Thymus (tissue), 11 donors: ENCODE measurements at regions not wholly inside any gene's neighbourhood (a gene's known extent, or its start where the extent isn't known, plus 50 kb on each side); places are given as distances from the start of the nearest gene placed in this dataset.
"Not testable (repeated sequence)": the region's sequence is repeated elsewhere in the genome, so short reads cannot be mapped to it uniquely, and the experiment has no call there.

ENCODE experiments used
- DNase-seq, 9 donors: peaks; one replicate each; pipeline ENCODE4 v3.0.0-alpha.2; 2013; ENCODE audit warnings: low spot score in 9 of 9, low read depth in 6 of 9, missing footprints in 1 of 9
- H3K27ac ChIP-seq, 2 donors: one replicate each; pipeline ENCODE4 v1.5.1; 2013; ENCODE audit warnings: control low read depth in 1 of 2, low read depth in 1 of 2, low read length in 1 of 2, mild to moderate bottlenecking in 1 of 2, moderate library complexity in 1 of 2
- H3K27me3 ChIP-seq, 2 donors: one replicate each; pipeline ENCODE4 v1.5.1; 2013; ENCODE audit warnings: low read length in 1 of 2; ENCODE audit not compliant: control insufficient read depth in 2 of 2, insufficient read depth in 1 of 2
- H3K36me3 ChIP-seq, 2 donors: one replicate each; pipeline ENCODE4 v1.5.1; 2013; ENCODE audit warnings: low read length in 1 of 2, mild to moderate bottlenecking in 1 of 2, moderate library complexity in 1 of 2; ENCODE audit not compliant: control insufficient read depth in 2 of 2, insufficient read depth in 2 of 2
- H3K4me1 ChIP-seq, 2 donors: one replicate each; pipeline ENCODE4 v1.5.1; 2013; ENCODE audit warnings: low read length in 2 of 2; ENCODE audit not compliant: control insufficient read depth in 2 of 2, insufficient read depth in 2 of 2
- H3K4me3 ChIP-seq, 2 donors: one replicate each; pipeline ENCODE4 v1.5.1; 2013; ENCODE audit warnings: low read length in 2 of 2, control low read depth in 1 of 2, mild to moderate bottlenecking in 1 of 2
- H3K9me3 ChIP-seq, 2 donors: one replicate each; pipeline ENCODE4 v1.5.1; 2013; ENCODE audit warnings: low read length in 1 of 2, mild to moderate bottlenecking in 1 of 2; ENCODE audit not compliant: control insufficient read depth in 2 of 2, insufficient read depth in 1 of 2
- WGBS: extraction: QIAGEN DNeasy Blood & Tissue Kit; methylation state at CpG from one replicate; pipeline ENCODE4 v1.1.7; 2013; 5-methylcytosine and 5-hydroxymethylcytosine counted together
- donor health status: healthy.

GRCh38 chr2:38243186-38243880 is 133.7 kb downstream of the ATL2 start:
- Histone ChIP-seq H3K27me3 (no peaks in the 10 kb centered on the region), H3K4me1 (no peaks in the 10 kb centered on the region), H3K27ac (no peak overlapping the region), H3K9me3 (no peaks in the 10 kb centered on the region), H3K4me3 (no peak overlapping the region), H3K36me3 (no peaks in the 10 kb centered on the region)
- WGBS, result 92% methylated on average over 3 of the region's 3 CpGs
- no peak for DNase-seq

GRCh38 chr2:38239452-38239851 is 137.6 kb downstream of the ATL2 start:
- H3K36me3 ChIP-seq, result no peaks in the 10 kb centered on the region
- 93% methylated on average over 10 of the region's 10 CpGs for WGBS
- H3K4me1 ChIP-seq, result no peaks in the 10 kb centered on the region
- no peaks in the 10 kb centered on the region for H3K9me3 ChIP-seq
- H3K4me3 ChIP-seq, result no peak overlapping the region
- no peak overlapping the region for H3K27ac ChIP-seq
- no peaks in the 10 kb centered on the region for H3K27me3 ChIP-seq
- no peak for DNase-seq

GRCh38 chr2:38238705-38239104 is 138.4 kb downstream of the ATL2 start:
- H3K9me3 ChIP-seq, DNase-seq, H3K4me3 ChIP-seq, H3K27me3 ChIP-seq, H3K27ac ChIP-seq, H3K36me3 ChIP-seq, H3K4me1 ChIP-seq: not testable (repeated sequence)
- 96% methylated on average over 5 of the region's 5 CpGs for WGBS

- Histone ChIP-seq H3K27ac (no peak overlapping the region), H3K4me3 (no peak overlapping the region), H3K4me1 (no peaks in the 10 kb centered on the region), H3K36me3 (no peaks in the 10 kb centered on the region), H3K9me3 (no peaks in the 10 kb centered on the region), H3K27me3 (peaks cover 0 to 2% of the 10 kb centered on the region in 2 donors)
- DNase-seq, result no peak
- WGBS, result 96% methylated on average over 2 of the region's 2 CpGs
Observed at GRCh38 chr2:38237311-38237710, 139.8 kb downstream of the ATL2 start.

GRCh38 chr2:38233231-38233983 is 143.7 kb downstream of the ATL2 start:
- H3K36me3 ChIP-seq, result no peaks in the 10 kb centered on the region
- peaks cover 0 to 4% of the 10 kb centered on the region in 2 donors for H3K27me3 ChIP-seq
- DNase-seq, result no peak
- no peak overlapping the region for H3K4me3 ChIP-seq
- no peak overlapping the region for H3K27ac ChIP-seq
- 95% methylated on average over 9 of the region's 9 CpGs for WGBS
- no peaks in the 10 kb centered on the region for H3K4me1 ChIP-seq
- H3K9me3 ChIP-seq, result no peaks in the 10 kb centered on the region

GRCh38 chr2:38232454-38232853 is 144.6 kb downstream of the ATL2 start:
- H3K27ac ChIP-seq, result no peak overlapping the region
- H3K36me3 ChIP-seq, result no peaks in the 10 kb centered on the region
- H3K9me3 ChIP-seq, result no peaks in the 10 kb centered on the region
- no peak for DNase-seq
- no peak overlapping the region for H3K4me3 ChIP-seq
- WGBS, result 97% methylated on average over 1 of the region's 1 CpG
- H3K27me3 ChIP-seq, result peaks cover 0 to 4% of the 10 kb centered on the region in 2 donors
- no peaks in the 10 kb centered on the region for H3K4me1 ChIP-seq

- peaks cover 0 to 4% of the 10 kb centered on the region in 2 donors for H3K27me3 ChIP-seq
- H3K4me1 ChIP-seq, result no peaks in the 10 kb centered on the region
- no peaks in the 10 kb centered on the region for H3K36me3 ChIP-seq
- no peak overlapping the region for H3K4me3 ChIP-seq
- no peak overlapping the region for H3K27ac ChIP-seq
- no peak for DNase-seq
- no peaks in the 10 kb centered on the region for H3K9me3 ChIP-seq
- WGBS, result 77% methylated on average over 4 of the region's 4 CpGs
Observed at GRCh38 chr2:38230756-38231155, 146.3 kb downstream of the ATL2 start.

- Histone ChIP-seq H3K4me3 (no peak overlapping the region), H3K4me1 (no peaks in the 10 kb centered on the region), H3K36me3 (no peaks in the 10 kb centered on the region), H3K9me3 (no peaks in the 10 kb centered on the region), H3K27me3 (peaks cover 0 to 12% of the 10 kb centered on the region in 2 donors), H3K27ac (no peak overlapping the region)
- no peak for DNase-seq
Observed at GRCh38 chr2:38228753-38229152, 148.3 kb downstream of the ATL2 start.

- Histone ChIP-seq H3K36me3 (no peaks in the 10 kb centered on the region), H3K4me1 (no peaks in the 10 kb centered on the region), H3K27ac (no peak overlapping the region), H3K27me3 (peaks cover 0 to 8% of the 10 kb centered on the region in 2 donors), H3K4me3 (no peak overlapping the region), H3K9me3 (no peaks in the 10 kb centered on the region)
- DNase-seq, result no peak
- WGBS, result 96% methylated on average over 1 of the region's 1 CpG
Observed at GRCh38 chr2:38224821-38225437, 149.0 kb upstream of the CYP1B1 start.
